ENCODE measurements at regions not wholly inside any gene's neighbourhood (a gene's known extent, or its start where the extent isn't known, plus 50 kb on each side); places are given as distances from the start of the nearest gene placed in this dataset.

DNA sequence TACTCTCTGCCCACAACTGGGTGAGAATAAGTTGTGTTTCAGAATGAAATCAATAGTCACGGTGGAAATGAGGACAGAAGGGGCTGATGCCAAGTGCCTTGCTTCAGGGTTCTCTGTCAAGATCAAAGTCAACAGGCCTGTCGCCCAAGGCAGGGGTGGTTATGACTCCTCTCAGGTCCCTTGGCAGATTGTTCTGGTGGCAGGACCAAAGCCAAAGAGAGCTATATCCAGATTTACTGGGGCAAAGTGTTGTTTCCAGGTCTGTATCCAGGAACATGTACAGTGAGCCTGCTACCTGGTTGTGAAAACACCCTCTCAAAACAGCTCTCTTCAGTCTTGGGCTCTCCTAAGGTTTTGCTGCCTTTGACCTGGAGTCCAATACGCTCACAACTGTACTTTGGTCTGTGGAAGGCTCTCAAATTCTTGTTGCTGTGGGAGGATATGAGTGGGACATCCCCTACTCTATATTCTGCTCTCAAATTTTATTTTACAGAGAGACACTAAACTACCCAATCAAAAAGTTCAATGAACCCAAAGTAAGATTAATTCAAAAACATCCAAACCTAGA, 175.1 kb upstream of the ETV3 start:
- TF ChIP-seq EZH2 (IDR thresholded peaks at IDR 0.05; ENCODE audit: borderline replicate concordance, low read depth, low read length, poor library complexity, severe bottlenecking): no peak
- TF ChIP-seq CTCF (conservative IDR thresholded peaks at IDR 0.05; ENCODE audit: low read depth, low read length): no peak
